H7 (cell line): ENCODE measurements at regions not wholly inside any gene's neighbourhood (a gene's known extent, or its start where the extent isn't known, plus 50 kb on each side); places are given as distances from the start of the nearest gene placed in this dataset.
"Not testable (repeated sequence)": the region's sequence is repeated elsewhere in the genome, so short reads cannot be mapped to it uniquely, and the experiment has no call there.

Experiments used
- DNase-seq: peaks from one replicate; pipeline ENCODE4 v3.0.0; 2012
- H3K27me3 ChIP-seq: 2 replicates; pipeline ENCODE4 v1.6.0; 2011; ENCODE audit warnings: mild to moderate bottlenecking, low read length; ENCODE audit not compliant: control insufficient read depth, insufficient read depth
- H3K36me3 ChIP-seq: replicated peaks from 2 replicates; pipeline ENCODE4 v1.5.1; 2011; ENCODE audit warnings: low read length; ENCODE audit not compliant: control insufficient read depth, insufficient read depth
- H3K4me3 ChIP-seq: 2 replicates; pipeline ENCODE4 v1.5.1; 2011; ENCODE audit warnings: low read depth, mild to moderate bottlenecking, control low read depth, low read length, moderate library complexity; ENCODE audit not compliant: insufficient read depth

DNA sequence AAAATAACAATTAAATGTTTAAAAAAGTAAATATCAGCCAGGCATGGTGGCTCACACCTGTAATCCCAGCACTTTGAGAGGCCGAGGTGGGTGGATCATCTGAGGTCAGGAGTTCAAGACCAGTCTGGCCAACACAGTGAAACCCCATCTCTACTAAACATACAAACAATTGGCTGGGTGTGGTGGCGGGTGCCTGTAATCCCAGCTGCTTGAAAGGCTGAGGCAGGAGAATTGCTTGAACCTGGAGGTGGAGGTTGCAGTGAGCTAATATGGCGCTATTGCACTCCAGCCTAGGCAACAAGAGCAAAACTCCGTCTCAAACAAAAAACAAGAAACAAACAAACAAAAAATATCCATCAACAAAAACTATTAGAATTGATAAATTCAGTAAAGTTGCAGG lies 77.5 kb downstream of the SNX5 start:
- not testable (repeated sequence) for H3K27me3 ChIP-seq, H3K36me3 ChIP-seq, DNase-seq, H3K4me3 ChIP-seq

DNA sequence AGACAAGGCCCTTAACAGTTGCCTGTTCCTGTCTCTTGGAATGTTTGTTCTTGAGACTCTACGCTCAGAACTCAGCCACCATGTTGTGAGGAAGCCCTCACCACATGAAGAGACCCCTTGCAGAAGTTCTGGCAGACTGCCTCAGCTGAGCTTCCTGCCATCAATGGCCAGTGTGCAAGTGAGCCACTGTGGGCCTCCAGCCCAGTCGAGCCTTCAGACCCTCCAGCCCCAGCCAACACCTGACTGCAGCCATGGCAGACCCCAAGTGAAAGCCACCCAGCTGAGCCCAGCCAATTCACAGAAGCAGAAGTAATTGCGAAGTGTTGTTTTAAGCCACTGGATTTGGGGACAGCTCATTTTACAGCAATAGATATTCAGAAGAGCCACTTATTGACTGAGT lies 78.3 kb downstream of the SNX5 start:
- H3K27me3 ChIP-seq = no peaks in the 10 kb centered on the region
- H3K4me3 ChIP-seq = no peak overlapping the region
- no peaks in the 10 kb centered on the region; the same call in 1 of the 2 replicates for H3K36me3 ChIP-seq
- no peak for DNase-seq

DNA sequence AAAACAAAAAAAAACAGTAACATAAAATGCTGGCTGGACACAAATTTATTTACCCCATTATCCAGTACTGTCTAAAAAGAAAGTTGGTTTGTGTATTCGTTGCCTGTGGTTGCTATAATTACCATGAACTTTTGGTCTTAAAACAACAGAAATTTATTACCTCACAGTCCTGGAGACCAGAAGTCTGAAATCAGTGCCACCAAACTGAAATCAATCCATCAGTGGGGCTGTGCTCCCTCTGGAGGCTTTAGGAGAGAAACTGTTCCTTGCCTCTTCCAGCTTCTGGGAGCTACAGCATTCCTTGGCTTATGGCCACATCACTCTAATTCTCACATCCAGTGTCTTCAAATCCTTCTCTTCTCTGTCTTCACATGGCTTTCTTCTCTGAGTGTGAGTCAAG lies 79.4 kb downstream of the SNX5 start:
- H3K4me3 ChIP-seq = no peak overlapping the region
- no peaks in the 10 kb centered on the region; the same call in 1 of the 2 replicates for H3K36me3 ChIP-seq
- no peaks in the 10 kb centered on the region for H3K27me3 ChIP-seq
- no peak for DNase-seq

DNA sequence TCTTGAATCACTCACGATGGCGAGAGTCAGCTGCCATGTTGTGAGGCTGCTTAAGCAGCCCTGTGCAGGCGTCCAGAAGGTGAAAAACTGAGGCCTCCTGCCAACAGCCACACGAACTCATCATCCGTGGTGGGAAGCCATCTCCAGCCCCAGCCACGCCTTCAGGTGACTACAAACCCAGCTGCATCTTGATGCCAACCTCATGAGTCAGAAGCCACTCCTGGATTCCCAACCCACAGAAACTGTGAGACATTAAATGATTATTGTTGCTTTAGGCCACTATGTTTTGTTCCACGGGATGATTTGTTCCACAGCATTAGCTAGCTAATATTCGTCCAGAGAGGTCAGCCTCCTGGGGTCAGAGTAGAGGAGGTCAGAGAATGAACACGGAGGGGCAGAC lies 80.5 kb downstream of the SNX5 start:
- no peaks in the 10 kb centered on the region for H3K27me3 ChIP-seq
- DNase-seq = no peak
- H3K4me3 ChIP-seq = no peak overlapping the region
- no peaks in the 10 kb centered on the region; the same call in 1 of the 2 replicates for H3K36me3 ChIP-seq

DNA sequence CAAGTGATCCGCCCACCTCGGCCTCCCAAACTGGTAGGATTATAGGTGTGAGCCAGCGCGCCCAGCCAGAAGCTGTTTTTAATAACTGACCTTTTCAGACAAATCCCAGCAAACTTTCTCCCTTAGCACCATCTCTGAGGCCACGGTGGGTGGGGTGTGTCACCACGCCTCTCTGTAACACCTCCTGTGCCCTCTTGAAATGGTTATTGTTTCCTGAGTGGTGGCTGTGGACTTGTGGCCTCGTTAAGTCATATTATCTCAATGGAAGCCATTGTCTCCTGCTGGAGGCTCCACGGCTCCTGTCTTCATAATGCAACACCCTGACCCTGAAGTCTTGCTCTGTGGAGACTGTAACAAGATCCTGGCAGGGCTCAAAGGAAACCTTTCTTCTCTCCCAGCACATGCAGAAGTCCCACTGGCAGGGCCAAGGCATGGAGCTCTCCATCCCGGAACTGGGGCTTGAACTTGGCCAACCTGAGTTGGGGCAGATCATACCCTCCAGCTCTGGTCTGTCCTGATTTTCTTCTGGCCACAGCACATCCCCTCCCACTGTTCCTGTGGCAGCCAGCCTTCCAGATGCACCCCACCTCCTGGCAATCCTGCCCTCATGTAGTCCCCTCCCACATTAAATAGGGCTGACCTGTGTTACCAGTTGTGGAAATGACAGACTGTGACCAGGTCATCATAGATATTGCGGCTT lies 81.1 kb downstream of the SNX5 start:
- DNase-seq = no peak
- Histone ChIP-seq H3K36me3 (no peaks in the 10 kb centered on the region; the same call in 1 of the 2 replicates), H3K4me3 (no peak overlapping the region), H3K27me3 (no peaks in the 10 kb centered on the region)

DNA sequence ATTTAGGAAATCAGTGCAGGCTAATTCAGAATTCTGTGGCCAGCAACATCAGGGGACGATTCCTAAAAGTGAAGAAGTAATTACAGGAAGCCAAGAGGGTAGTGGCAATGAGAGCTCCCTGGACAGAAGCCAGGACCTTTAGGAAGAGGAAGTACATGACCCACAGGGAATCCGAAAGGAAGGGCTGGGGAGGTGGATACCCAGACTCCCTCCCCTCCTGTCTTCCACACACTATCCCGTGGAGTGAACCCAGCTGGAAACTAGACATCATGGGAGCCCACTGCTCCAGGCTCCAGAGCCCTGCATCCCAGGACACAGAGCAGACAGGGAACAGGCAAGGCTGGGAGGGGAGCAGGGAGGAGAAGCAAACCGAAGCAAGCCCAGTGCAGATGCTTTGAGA lies 83.0 kb downstream of the SNX5 start:
- Histone ChIP-seq H3K36me3 (no peaks in the 10 kb centered on the region; the same call in 1 of the 2 replicates), H3K4me3 (no peak overlapping the region), H3K27me3 (no peaks in the 10 kb centered on the region)
- no peak for DNase-seq

DNA sequence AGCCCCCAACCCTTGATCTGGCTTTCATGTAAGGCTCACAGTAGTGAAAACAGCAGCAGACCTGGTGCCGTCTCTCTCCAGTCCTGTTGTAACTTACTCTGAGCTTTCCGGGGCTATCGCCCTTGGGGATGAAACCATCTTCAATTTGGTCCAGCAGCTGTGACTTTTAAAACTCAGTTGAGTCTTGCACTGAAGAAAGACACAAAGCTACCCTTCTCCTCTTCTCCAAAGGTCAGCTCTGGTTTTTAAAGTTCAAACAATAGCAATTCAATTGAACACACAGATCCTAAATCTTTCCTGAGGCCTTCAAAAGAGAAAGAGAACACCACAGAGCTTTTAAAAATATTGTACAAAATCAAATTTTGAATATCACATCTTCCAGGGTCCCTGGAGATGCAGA lies 83.5 kb downstream of the SNX5 start:
- Histone ChIP-seq H3K36me3 (no peaks in the 10 kb centered on the region; the same call in 1 of the 2 replicates), H3K27me3 (no peaks in the 10 kb centered on the region), H3K4me3 (no peak overlapping the region)
- no peak for DNase-seq

DNA sequence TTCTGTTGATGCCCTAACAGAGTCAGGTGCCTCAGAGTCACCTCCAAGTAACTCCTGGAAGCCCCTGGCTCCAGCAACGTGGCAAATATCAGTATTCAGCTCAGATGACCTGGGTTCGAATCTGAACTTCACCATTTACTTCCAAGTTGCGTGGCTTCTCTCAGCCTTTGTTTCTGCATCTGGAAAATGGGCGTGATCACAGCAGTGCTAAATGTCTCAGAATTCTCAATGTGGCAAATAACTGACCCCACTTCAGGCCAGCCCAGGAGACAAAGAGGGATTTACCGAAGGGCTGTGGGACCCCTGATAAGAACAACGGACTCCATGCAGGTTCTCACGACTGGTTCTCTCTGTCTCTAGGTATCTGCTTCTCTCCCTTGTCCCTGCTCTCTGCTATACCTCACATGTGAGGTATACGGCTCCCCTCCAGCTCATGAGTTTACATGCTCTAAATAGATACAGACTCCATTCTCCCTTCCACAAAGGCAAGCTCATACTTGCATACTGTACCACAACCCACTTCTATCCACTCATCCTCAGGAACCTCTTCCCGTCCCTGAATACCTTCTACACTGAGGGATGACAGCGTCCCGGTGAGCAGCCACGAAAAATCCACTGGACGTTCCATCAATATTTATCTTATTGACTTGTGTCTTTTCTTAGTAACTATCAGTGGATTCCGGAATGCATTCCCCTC lies 84.1 kb downstream of the SNX5 start:
- DNase-seq = no peak
- Histone ChIP-seq H3K27me3 (no peaks in the 10 kb centered on the region), H3K4me3 (no peak overlapping the region), H3K36me3 (no peaks in the 10 kb centered on the region; the same call in 1 of the 2 replicates)

DNA sequence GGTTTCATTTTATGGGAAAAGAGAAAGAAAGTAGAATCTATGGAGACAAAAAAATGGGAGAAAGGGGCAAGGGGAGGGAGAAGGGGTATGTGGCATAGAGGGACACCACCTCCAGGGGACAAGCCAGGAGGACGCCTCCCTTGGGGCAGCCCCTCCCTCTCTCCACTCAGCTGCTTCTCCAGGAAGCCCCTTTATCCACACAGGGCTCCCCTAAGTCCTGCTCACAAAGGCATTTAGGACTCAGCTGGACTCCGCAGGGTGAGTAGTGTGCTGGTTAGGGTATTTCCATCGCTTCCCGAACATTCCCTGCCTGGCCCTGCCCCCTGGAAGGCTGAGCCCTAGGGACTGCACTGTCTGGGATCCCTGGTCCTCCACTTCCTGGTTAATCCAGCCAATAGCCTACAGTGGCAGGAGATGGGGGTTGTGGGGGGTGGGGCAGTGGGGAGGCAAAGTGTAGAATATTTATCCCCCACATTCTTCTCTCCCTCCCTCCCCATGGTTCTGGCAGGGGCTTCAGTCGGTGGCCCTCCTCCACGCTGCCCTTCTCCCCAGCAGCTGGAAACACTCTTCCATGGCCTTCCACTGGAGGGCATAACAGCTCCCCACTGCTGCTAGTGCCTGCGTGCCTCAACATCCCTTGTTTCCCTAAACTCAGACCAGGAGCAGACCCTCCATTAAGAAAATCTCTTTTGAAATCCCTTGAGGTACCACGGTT lies 84.8 kb downstream of the SNX5 start:
- Histone ChIP-seq H3K4me3 (no peak overlapping the region), H3K36me3 (no peaks in the 10 kb centered on the region), H3K27me3 (no peaks in the 10 kb centered on the region)
- no peak for DNase-seq

DNA sequence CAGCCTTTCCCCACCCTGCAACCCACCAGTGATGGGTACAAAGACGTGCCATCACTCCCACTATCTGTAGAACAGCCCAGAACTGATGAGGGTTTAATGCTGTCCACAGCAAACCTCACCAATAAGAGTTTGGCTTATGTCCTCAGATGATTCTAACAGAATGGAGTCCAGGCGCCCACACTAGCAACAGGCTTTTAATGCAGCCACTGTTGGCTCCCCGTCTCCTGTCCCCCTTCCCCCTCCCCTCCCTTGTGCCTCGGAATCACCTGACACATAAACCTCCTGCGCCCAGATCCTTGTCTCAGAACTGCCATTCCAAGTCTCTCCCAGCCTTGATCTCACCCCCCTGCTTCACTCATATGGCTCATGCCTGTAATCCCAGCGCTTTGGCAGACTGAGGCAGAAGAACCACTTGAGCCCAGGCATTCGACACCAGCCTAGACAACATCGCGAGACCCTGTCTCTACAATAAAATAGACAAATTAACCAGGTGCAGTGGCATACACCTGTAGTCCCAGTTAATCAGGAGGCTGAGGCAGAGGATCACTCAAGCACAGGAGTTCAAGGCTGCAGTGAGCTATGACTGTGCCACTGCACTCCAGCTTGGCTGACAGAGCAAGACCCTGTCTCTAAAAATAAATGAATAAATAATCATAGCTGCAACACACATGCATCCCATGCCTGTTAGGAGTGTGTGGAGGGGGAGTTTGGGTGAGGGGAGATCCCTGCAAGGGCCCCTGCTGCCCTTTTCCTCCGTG lies 85.6 kb downstream of the SNX5 start:
- Histone ChIP-seq H3K27me3 (no peaks in the 10 kb centered on the region), H3K4me3 (no peak overlapping the region), H3K36me3 (no peaks in the 10 kb centered on the region)
- no peak for DNase-seq

DNA sequence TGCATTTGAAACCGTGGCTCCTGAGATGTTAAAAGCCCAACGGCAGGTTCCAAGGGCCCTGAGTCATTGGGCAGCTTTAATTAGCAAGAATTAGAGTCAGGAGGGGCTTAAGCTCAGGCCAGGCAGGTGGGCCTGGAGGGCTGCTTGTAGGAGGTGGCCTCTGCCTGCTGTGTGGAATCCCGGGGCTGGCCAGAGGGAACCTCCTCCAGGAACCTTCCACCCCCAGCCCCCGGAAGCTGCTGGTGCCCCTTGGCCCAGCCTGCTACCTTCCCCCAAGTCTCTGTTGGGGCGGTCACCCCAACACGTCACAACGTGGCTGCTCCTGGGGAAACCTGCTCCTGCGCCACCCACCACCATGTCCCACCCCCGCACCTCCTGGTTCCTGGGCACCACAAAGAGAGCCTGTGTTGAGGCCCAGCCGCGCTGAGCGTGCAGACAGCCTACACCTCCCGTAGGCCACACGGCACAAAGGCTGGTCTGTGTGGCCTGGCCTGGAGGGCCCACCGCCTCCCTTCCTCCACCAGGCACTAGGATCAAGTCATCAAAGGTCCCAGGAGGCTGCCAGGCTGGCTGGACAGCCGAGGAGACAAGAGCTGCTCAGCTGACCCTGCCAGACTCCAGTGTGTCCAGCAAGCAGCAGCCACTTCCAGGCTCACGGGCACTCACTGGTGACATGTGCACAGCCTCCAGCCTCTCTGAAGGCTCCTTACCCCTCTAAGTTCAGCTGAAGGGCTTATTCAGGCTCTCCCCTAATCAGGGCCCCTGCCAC lies 86.3 kb downstream of the SNX5 start:
- Histone ChIP-seq H3K4me3 (no peak overlapping the region), H3K36me3 (no peaks in the 10 kb centered on the region), H3K27me3 (no peaks in the 10 kb centered on the region)
- DNase-seq = no peak

DNA sequence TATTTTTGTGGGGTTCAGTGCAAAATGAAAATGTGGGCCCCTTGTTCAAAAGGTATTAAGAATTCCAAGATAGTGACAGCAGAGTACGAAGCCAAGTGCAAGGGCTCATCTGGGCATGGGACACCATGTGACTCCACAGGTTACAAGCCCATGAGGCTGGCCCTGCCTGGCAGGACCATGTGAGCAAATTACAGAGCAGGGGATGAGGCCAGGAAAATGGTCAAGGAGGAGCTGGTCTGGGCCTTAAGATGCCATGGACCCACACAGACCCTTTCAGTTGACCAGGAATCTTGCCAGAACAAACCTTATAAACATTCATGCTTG lies 86.9 kb downstream of the SNX5 start:
- no peaks in the 10 kb centered on the region for H3K36me3 ChIP-seq
- no peaks in the 10 kb centered on the region for H3K27me3 ChIP-seq
- no peak overlapping the region for H3K4me3 ChIP-seq
- DNase-seq = no peak

DNA sequence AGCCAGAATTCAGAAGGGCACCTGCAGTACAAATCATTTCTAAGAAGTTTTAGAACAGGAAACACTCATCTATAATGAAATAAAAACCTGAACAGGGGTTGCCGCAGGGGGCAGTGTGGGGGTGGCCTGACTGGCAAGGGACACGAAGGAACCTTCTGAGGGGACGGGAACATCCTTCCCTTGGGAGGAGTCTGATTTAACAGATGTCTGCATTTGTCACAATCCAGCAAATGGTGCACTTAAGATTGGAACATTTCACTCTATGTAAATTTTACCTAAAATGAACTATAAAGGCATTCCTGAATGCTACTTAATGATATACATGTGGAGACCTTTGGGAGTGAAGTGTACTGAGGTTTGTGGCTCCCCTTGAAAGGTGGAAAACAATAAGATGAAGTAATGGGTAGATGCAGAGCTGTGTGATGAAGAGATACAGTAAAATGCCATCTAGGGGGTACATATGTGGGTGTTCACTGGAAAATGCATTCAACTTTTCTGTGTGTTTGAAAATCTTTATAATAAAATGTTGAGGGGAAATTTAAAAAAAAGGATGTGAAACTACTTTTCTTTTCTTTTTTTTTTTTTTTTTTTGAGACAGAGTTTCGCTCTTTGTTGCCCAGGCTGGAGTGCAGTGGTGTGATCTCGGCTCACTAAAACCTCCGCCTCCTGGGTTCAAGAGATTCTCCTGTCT lies 89.5 kb downstream of the SNX5 start:
- H3K36me3 ChIP-seq = no peaks in the 10 kb centered on the region
- no peak for DNase-seq
- no peaks in the 10 kb centered on the region for H3K27me3 ChIP-seq
- no peak overlapping the region for H3K4me3 ChIP-seq
